Hepatocyte (in vitro differentiated cells): ENCODE measurements at regions not wholly inside any gene's neighbourhood (a gene's known extent, or its start where the extent isn't known, plus 50 kb on each side); places are given as distances from the start of the nearest gene placed in this dataset.

ENCODE experiments used
- CTCF ChIP-seq: fragments of 200-600 bp; sonication (generic); IDR thresholded peaks from 2 replicates; pipeline ENCODE4 v1.5.1; 2016; ENCODE audit warnings: antibody characterized with exemption, mild to moderate bottlenecking; ENCODE audit not compliant: poor library complexity
- EZH2phosphoT487 ChIP-seq: fragments of 200-600 bp; sonication (generic); IDR thresholded peaks from one replicate; pipeline ENCODE4 v1.6.1; 2018; ENCODE audit warnings: antibody characterized with exemption, mild to moderate bottlenecking, low read depth, moderate library complexity; ENCODE audit not compliant: unreplicated experiment, severe bottlenecking

GRCh38 chr6:112649853-112650252, 302.7 kb downstream of the RFPL4B start:
- TF ChIP-seq CTCF (no peak), EZH2phosphoT487 (no peak)
